ENCODE measurements at regions not wholly inside any gene's neighbourhood (a gene's known extent, or its start where the extent isn't known, plus 50 kb on each side); places are given as distances from the start of the nearest gene placed in this dataset.

DNA sequence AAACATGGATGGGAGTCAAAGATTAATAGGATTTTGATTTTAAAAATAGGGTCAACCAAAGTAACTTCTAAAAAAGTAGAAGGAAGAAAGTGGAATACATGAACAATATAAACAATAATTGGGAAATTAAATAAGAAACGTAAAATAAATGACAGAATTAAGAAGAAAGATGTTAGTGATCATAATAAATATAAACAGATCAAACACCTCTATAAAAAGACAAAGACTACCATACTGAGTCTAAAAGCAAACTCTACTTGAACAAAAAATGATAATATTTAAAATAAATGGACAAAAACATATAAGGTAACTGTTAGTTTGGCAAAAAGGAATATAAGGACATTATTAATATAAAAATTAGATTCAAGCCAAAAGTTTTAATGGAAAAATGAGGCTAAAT, 57.7 kb upstream of the ZNF618 start:
- TF ChIP-seq, protein P1, sequence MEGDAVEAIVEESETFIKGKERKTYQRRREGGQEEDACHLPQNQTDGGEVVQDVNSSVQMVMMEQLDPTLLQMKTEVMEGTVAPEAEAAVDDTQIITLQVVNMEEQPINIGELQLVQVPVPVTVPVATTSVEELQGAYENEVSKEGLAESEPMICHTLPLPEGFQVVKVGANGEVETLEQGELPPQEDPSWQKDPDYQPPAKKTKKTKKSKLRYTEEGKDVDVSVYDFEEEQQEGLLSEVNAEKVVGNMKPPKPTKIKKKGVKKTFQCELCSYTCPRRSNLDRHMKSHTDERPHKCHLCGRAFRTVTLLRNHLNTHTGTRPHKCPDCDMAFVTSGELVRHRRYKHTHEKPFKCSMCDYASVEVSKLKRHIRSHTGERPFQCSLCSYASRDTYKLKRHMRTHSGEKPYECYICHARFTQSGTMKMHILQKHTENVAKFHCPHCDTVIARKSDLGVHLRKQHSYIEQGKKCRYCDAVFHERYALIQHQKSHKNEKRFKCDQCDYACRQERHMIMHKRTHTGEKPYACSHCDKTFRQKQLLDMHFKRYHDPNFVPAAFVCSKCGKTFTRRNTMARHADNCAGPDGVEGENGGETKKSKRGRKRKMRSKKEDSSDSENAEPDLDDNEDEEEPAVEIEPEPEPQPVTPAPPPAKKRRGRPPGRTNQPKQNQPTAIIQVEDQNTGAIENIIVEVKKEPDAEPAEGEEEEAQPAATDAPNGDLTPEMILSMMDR (IDR thresholded peaks at IDR 0.05; ENCODE audit: poor library complexity) = no peak
- TF ChIP-seq EZH2phosphoT487 (IDR thresholded peaks at IDR 0.05; ENCODE audit: low read depth, severe bottlenecking, unreplicated experiment) (no peak), EZH2 (IDR thresholded peaks at IDR 0.05; ENCODE audit: borderline replicate concordance) (no peak)

Measured in hepatocyte (in vitro differentiated cells).